Activated T-helper 17 cell treated with anti-CD3 and anti-CD28 coated beads, Interleukin-2, amount 50 U/mL, for 72 hours (primary cell): ENCODE measurements at regions not wholly inside any gene's neighbourhood (a gene's known extent, or its start where the extent isn't known, plus 50 kb on each side); places are given as distances from the start of the nearest gene placed in this dataset.

Experiments used
- ATAC-seq: fragments of 150-1000 bp; cut with Tn5 transposase; replicated peaks from 2 replicates; pipeline ENCODE4 v1.10.0; 2021; ENCODE audit warnings: mild to moderate bottlenecking, moderate library complexity
- H3K27ac Mint-ChIP-seq: one replicate; pipeline ENCODE4 v1.8.0; 2022; ENCODE audit warnings: mixed read lengths
- H3K27me3 Mint-ChIP-seq: one replicate; pipeline ENCODE4 v1.8.0; 2022; ENCODE audit warnings: mixed read lengths
- H3K36me3 Mint-ChIP-seq: one replicate; pipeline ENCODE4 v1.8.0; 2022; ENCODE audit warnings: low read depth, mild to moderate bottlenecking, mixed read lengths
- H3K4me1 Mint-ChIP-seq: one replicate; pipeline ENCODE4 v1.8.0; 2022; ENCODE audit warnings: mixed read lengths
- H3K4me3 Mint-ChIP-seq: one replicate; pipeline ENCODE4 v1.8.0; 2022; ENCODE audit warnings: mild to moderate bottlenecking, mixed read lengths
- H3K9me3 Mint-ChIP-seq: one replicate; pipeline ENCODE4 v1.8.0; 2022; ENCODE audit warnings: mixed read lengths

DNA sequence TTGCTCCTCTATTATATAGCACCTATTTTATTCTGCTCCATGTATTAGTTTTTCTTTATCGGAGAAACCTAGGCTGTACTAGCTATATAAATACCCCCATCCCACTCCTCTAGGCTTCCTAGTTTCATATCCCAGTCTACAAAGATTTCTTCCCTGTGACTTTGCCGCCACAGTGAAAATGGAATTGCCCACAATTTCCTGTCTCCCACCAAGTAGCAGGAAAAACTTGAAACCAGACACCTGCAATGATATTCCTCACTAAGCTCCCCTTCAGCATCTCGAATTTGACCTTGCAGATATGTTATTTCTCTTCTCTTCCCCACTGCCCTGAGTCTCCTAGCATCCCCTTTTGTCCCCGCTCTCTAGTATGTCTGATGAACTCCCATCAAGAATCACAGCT lies 685.8 kb upstream of the CCDC54 start:
- H3K4me1 Mint-ChIP-seq, result no peaks in the 10 kb centered on the region

GRCh38 chr3:106692624-106693023 lies 684.6 kb upstream of the CCDC54 start:
- ATAC-seq, result no peak
- H3K4me3 Mint-ChIP-seq, result no peak overlapping the region
- H3K27ac Mint-ChIP-seq, result no peak overlapping the region
- H3K36me3 Mint-ChIP-seq, result no peaks in the 10 kb centered on the region
- H3K27me3 Mint-ChIP-seq, result peaks cover 6% of the 10 kb centered on the region
- H3K4me1 Mint-ChIP-seq, result no peaks in the 10 kb centered on the region
- no peaks in the 10 kb centered on the region for H3K9me3 Mint-ChIP-seq

More for the DNA sequence above, 685.8 kb upstream of the CCDC54 start:
- no peaks in the 10 kb centered on the region for H3K9me3 Mint-ChIP-seq
- H3K27me3 Mint-ChIP-seq, result peaks cover 6% of the 10 kb centered on the region
- ATAC-seq, result no peak
- no peak overlapping the region for H3K4me3 Mint-ChIP-seq
- no peak overlapping the region for H3K27ac Mint-ChIP-seq
- H3K36me3 Mint-ChIP-seq, result no peaks in the 10 kb centered on the region

DNA sequence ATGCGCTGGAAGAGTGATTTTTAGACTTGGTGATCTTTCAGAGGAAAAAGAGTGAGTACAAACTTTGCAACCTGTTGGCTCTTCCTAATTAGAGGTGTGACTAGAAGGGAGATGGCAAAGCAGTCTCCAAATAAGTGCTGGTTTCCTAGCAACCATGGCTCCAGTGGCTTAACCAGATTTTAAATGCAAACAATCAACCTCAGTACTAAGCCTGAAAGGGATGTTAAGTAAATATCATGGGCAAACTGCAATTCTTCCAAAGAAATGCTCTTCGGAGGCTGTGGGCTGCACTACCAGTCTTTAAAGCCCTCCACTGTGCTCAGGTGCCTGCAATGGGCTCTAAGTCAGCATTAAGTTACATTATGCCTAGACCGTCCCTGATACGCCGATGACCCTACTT lies 678.1 kb upstream of the CCDC54 start:
- no peak for ATAC-seq
- Mint-ChIP-seq H3K27me3 (no peaks in the 10 kb centered on the region), H3K27ac (no peak overlapping the region), H3K4me3 (no peak overlapping the region), H3K9me3 (no peaks in the 10 kb centered on the region), H3K36me3 (no peaks in the 10 kb centered on the region), H3K4me1 (no peaks in the 10 kb centered on the region)

DNA sequence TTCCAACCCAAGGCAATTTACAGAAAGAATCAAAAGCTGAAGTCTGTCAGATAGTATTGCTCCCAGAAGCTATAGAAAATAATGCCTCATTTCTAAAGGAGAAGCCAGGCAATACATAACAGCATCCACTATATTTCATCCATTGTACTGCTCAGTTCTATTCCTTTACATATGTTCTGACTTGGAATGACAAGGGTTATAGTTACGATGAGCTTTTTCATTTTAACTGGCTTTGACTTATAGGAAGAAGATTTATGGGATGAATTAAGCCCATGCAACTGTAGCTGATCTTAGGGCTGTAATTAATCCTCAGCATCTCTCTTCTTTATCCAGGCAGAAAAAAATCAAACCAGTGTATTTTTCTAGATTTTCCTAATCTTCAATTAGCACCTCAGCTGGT lies 676.3 kb upstream of the CCDC54 start:
- Mint-ChIP-seq H3K27ac (no peak overlapping the region), H3K27me3 (no peaks in the 10 kb centered on the region), H3K4me1 (no peaks in the 10 kb centered on the region), H3K36me3 (no peaks in the 10 kb centered on the region), H3K4me3 (no peak overlapping the region), H3K9me3 (no peaks in the 10 kb centered on the region)
- ATAC-seq, result no peak

GRCh38 chr3:106703524-106703923 lies 673.7 kb upstream of the CCDC54 start:
- Mint-ChIP-seq H3K9me3 (no peaks in the 10 kb centered on the region), H3K27me3 (no peaks in the 10 kb centered on the region), H3K4me3 (no peak overlapping the region), H3K4me1 (no peaks in the 10 kb centered on the region), H3K36me3 (no peaks in the 10 kb centered on the region), H3K27ac (no peak overlapping the region)
- no peak for ATAC-seq

GRCh38 chr3:106707347-106707746 lies 669.9 kb upstream of the CCDC54 start:
- ATAC-seq, result no peak
- H3K4me1 Mint-ChIP-seq, result no peaks in the 10 kb centered on the region
- no peaks in the 10 kb centered on the region for H3K9me3 Mint-ChIP-seq
- H3K27me3 Mint-ChIP-seq, result peaks cover 3% of the 10 kb centered on the region
- H3K27ac Mint-ChIP-seq, result no peak overlapping the region
- H3K36me3 Mint-ChIP-seq, result no peaks in the 10 kb centered on the region
- H3K4me3 Mint-ChIP-seq, result no peak overlapping the region

- peaks cover 3% of the 10 kb centered on the region for H3K27me3 Mint-ChIP-seq
These were observed 666.6 kb upstream of the CCDC54 start for GRCh38 chr3:106710596-106710995.

DNA sequence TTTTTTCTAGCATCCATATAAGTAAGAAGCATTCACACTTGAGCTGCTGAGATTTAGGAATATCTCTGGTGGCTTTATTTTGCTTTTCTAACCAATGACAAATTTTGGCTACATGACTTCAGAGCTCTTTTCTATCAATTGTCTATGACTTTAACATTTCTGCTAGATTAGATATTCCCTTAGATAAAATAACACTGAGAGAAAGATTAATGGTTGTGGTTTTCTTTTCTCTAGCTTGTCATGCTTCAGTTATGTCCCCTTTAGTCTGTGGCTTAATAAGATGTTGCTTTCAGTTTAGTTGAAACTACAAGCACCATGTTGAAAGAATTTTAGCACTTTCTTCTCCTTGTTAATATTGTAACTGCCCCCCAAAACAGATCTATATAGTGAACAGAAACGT lies 665.6 kb upstream of the CCDC54 start:
- ATAC-seq, result no peak
- Mint-ChIP-seq H3K36me3 (no peaks in the 10 kb centered on the region), H3K9me3 (no peaks in the 10 kb centered on the region), H3K4me3 (no peak overlapping the region), H3K27ac (no peak overlapping the region), H3K4me1 (no peaks in the 10 kb centered on the region), H3K27me3 (peaks cover 3% of the 10 kb centered on the region)

More at GRCh38 chr3:106710596-106710995, 666.6 kb upstream of the CCDC54 start:
- Mint-ChIP-seq H3K4me3 (no peak overlapping the region), H3K9me3 (no peaks in the 10 kb centered on the region), H3K27ac (no peak overlapping the region), H3K36me3 (no peaks in the 10 kb centered on the region), H3K4me1 (no peaks in the 10 kb centered on the region)
- no peak for ATAC-seq

- H3K9me3 Mint-ChIP-seq, result no peaks in the 10 kb centered on the region
- H3K27ac Mint-ChIP-seq, result no peak overlapping the region
- no peak overlapping the region for H3K4me3 Mint-ChIP-seq
- ATAC-seq, result no peak
- H3K36me3 Mint-ChIP-seq, result no peaks in the 10 kb centered on the region
- no peaks in the 10 kb centered on the region for H3K4me1 Mint-ChIP-seq
- H3K27me3 Mint-ChIP-seq, result peaks cover 4% of the 10 kb centered on the region
These were observed 662.8 kb upstream of the CCDC54 start for GRCh38 chr3:106714400-106714799.

DNA sequence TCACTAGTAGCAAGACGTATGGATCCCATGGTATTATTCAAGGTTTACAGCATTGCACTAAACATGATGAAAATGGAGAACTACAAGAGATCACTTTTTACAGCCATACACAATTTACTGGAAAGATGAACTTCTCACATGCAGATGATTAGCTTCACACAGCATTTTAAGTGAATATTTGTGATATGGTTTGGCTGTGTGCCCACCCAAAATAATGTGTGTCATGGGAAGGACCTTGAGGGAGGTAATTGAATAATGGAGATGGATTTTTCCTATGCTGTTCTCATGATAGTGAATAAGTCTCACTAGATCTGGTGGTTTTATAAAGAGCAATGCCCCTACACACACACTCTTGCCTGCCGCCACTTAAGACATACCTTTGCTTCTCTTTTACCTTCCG lies 662.0 kb upstream of the CCDC54 start:
- Mint-ChIP-seq H3K27me3 (peaks cover 4% of the 10 kb centered on the region), H3K4me1 (no peaks in the 10 kb centered on the region), H3K27ac (no peak overlapping the region), H3K9me3 (no peaks in the 10 kb centered on the region), H3K4me3 (no peak overlapping the region), H3K36me3 (no peaks in the 10 kb centered on the region)
- ATAC-seq, result no peak

- ATAC-seq, result no peak
- Mint-ChIP-seq H3K27me3 (peaks cover 4% of the 10 kb centered on the region), H3K9me3 (no peaks in the 10 kb centered on the region), H3K4me1 (no peaks in the 10 kb centered on the region), H3K36me3 (no peaks in the 10 kb centered on the region), H3K4me3 (no peak overlapping the region), H3K27ac (no peak overlapping the region)
These were observed 660.0 kb upstream of the CCDC54 start for GRCh38 chr3:106717178-106717780.

DNA sequence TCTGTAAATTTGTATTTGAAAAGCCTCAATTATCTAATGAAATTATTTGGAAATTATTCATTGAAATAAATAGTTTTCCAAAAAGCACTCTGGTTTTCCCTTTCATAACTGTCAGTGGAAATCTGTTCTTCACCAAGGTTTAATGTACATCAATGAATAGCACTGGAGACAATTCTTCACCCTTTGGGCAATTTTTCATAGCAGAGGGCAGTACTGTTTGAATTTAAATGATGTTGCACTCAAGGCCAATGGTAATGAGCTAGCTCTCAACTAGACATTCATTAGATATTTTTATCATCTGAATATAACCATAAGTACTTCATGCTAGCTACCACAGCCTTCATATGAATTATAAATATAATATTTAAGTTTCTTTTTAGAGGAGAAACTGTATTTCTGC lies 658.2 kb upstream of the CCDC54 start:
- no peak overlapping the region for H3K4me3 Mint-ChIP-seq
- no peaks in the 10 kb centered on the region for H3K4me1 Mint-ChIP-seq
- no peak for ATAC-seq
- peaks cover 5% of the 10 kb centered on the region for H3K27me3 Mint-ChIP-seq
- H3K27ac Mint-ChIP-seq, result no peak overlapping the region
- H3K9me3 Mint-ChIP-seq, result no peaks in the 10 kb centered on the region
- H3K36me3 Mint-ChIP-seq, result no peaks in the 10 kb centered on the region

DNA sequence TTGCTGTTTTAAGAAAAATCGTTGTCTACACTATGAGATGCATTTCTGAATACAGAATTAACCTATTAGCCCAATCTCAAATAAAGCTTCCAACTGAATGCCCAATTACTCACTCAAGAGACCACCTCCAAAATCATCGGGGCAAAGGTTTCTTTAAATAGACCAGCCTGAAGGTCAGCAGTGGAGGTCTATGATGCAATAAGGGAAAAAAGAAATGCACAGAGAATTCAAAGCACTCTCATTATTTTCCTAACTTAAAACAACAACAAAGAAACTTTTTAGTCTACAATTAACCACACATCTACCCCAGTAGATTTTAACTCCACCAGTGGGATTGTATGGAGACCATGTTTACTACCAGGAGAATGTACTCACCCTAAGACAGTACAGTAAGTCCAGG lies 657.7 kb upstream of the CCDC54 start:
- peaks cover 7% of the 10 kb centered on the region for H3K27me3 Mint-ChIP-seq
- H3K4me1 Mint-ChIP-seq, result no peaks in the 10 kb centered on the region
- no peaks in the 10 kb centered on the region for H3K9me3 Mint-ChIP-seq
- no peak overlapping the region for H3K4me3 Mint-ChIP-seq
- no peak for ATAC-seq
- H3K27ac Mint-ChIP-seq, result no peak overlapping the region
- H3K36me3 Mint-ChIP-seq, result no peaks in the 10 kb centered on the region

DNA sequence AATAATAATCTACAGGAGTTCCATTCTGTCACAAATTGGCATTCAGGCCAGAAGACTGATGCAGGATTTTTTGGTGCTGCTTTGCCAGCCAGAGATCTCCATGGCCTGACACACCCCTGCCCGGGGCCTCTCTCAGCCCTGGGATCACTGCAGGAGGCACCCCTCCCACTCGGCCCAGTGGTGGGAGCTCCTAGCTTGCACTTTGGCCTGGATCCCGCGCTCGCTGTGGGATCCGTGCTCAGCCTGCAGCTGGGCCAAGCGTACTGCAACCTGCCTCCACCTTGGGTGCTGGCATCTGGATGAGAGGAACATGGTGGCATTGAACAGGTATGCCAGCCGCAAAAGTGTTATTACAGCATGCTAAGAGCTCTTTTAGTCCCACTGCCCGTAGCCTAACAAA lies 656.7 kb upstream of the CCDC54 start:
- Mint-ChIP-seq H3K36me3 (no peaks in the 10 kb centered on the region), H3K27ac (no peak overlapping the region), H3K4me3 (no peak overlapping the region), H3K9me3 (no peaks in the 10 kb centered on the region), H3K27me3 (peaks cover 7% of the 10 kb centered on the region), H3K4me1 (no peaks in the 10 kb centered on the region)
- ATAC-seq, result no peak

GRCh38 chr3:106725566-106725965 lies 651.7 kb upstream of the CCDC54 start:
- no peak overlapping the region for H3K4me3 Mint-ChIP-seq
- no peak for ATAC-seq
- no peaks in the 10 kb centered on the region for H3K36me3 Mint-ChIP-seq
- H3K9me3 Mint-ChIP-seq, result no peaks in the 10 kb centered on the region
- no peaks in the 10 kb centered on the region for H3K4me1 Mint-ChIP-seq
- H3K27ac Mint-ChIP-seq, result no peak overlapping the region
- peaks cover 6% of the 10 kb centered on the region for H3K27me3 Mint-ChIP-seq
